ENCODE measurements at regions not wholly inside any gene's neighbourhood (a gene's known extent, or its start where the extent isn't known, plus 50 kb on each side); places are given as distances from the start of the nearest gene placed in this dataset.
"Not testable (repeated sequence)": the region's sequence is repeated elsewhere in the genome, so short reads cannot be mapped to it uniquely, and the experiment has no call there.

- no peaks in the 10 kb centered on the region for H3K27me3 ChIP-seq
- H3K9me3 ChIP-seq: no peaks in the 10 kb centered on the region
- H3K36me3 ChIP-seq: no peaks in the 10 kb centered on the region
- TF ChIP-seq CTCF (IDR thresholded peaks at IDR 0.05): no peak
- H3K4me1 ChIP-seq (ENCODE audit: control insufficient read depth in 1 of 2, insufficient read depth in 1 of 2, low read depth in 1 of 2, low read length in 1 of 2): no peaks in the 10 kb centered on the region
- no peak overlapping the region for H3K4me3 ChIP-seq (ENCODE audit: low read depth in 1 of 2, low read length in 1 of 2)
- H3K27ac ChIP-seq: no peak overlapping the region
Measured at GRCh38 chr13:104943331-104943730, 1592.1 kb downstream of the EFNB2 start.

- H3K4me3 ChIP-seq (ENCODE audit: low read depth in 1 of 2, low read length in 1 of 2): no peak overlapping the region
- no peaks in the 10 kb centered on the region for H3K36me3 ChIP-seq
- no peak for TF ChIP-seq CTCF (IDR thresholded peaks at IDR 0.05)
- H3K27ac ChIP-seq: no peak overlapping the region
- no peaks in the 10 kb centered on the region for H3K27me3 ChIP-seq
- H3K4me1 ChIP-seq (ENCODE audit: control insufficient read depth in 1 of 2, insufficient read depth in 1 of 2, low read depth in 1 of 2, low read length in 1 of 2): no peaks in the 10 kb centered on the region
- no peaks in the 10 kb centered on the region for H3K9me3 ChIP-seq
Measured at GRCh38 chr13:104937881-104938280, 1597.6 kb downstream of the EFNB2 start.

GRCh38 chr13:104936304-104936703 lies 1599.2 kb downstream of the EFNB2 start:
- no peaks in the 10 kb centered on the region for H3K27me3 ChIP-seq
- no peaks in the 10 kb centered on the region for H3K36me3 ChIP-seq
- no peaks in the 10 kb centered on the region for H3K9me3 ChIP-seq
- H3K4me3 ChIP-seq (ENCODE audit: low read depth in 1 of 2, low read length in 1 of 2): no peak overlapping the region
- TF ChIP-seq CTCF (IDR thresholded peaks at IDR 0.05): no peak
- no peaks in the 10 kb centered on the region for H3K4me1 ChIP-seq (ENCODE audit: control insufficient read depth in 1 of 2, insufficient read depth in 1 of 2, low read depth in 1 of 2, low read length in 1 of 2)
- H3K27ac ChIP-seq: no peak overlapping the region

GRCh38 chr13:104920513-104920912 lies 1614.9 kb downstream of the EFNB2 start:
- H3K27ac ChIP-seq; H3K27me3 ChIP-seq; H3K36me3 ChIP-seq; H3K9me3 ChIP-seq; H3K4me1 ChIP-seq (ENCODE audit: control insufficient read depth in 1 of 2, insufficient read depth in 1 of 2, low read depth in 1 of 2, low read length in 1 of 2); H3K4me3 ChIP-seq (ENCODE audit: low read depth in 1 of 2, low read length in 1 of 2): not testable (repeated sequence)

GRCh38 chr13:104920091-104920490 lies 1615.4 kb downstream of the EFNB2 start:
- H3K36me3 ChIP-seq: no peaks in the 10 kb centered on the region
- H3K27ac ChIP-seq: no peak overlapping the region
- H3K4me3 ChIP-seq (ENCODE audit: low read depth in 1 of 2, low read length in 1 of 2): no peak overlapping the region
- H3K9me3 ChIP-seq: no peaks in the 10 kb centered on the region
- H3K4me1 ChIP-seq (ENCODE audit: control insufficient read depth in 1 of 2, insufficient read depth in 1 of 2, low read depth in 1 of 2, low read length in 1 of 2): no peaks in the 10 kb centered on the region
- TF ChIP-seq CTCF (IDR thresholded peaks at IDR 0.05): no peak
- H3K27me3 ChIP-seq: no peaks in the 10 kb centered on the region

- H3K36me3 ChIP-seq: no peaks in the 10 kb centered on the region
- no peaks in the 10 kb centered on the region for H3K9me3 ChIP-seq
- no peak for TF ChIP-seq CTCF (IDR thresholded peaks at IDR 0.05)
- no peak overlapping the region for H3K4me3 ChIP-seq (ENCODE audit: low read depth in 1 of 2, low read length in 1 of 2)
- no peaks in the 10 kb centered on the region for H3K27me3 ChIP-seq
- no peak overlapping the region for H3K27ac ChIP-seq
- no peaks in the 10 kb centered on the region for H3K4me1 ChIP-seq (ENCODE audit: control insufficient read depth in 1 of 2, insufficient read depth in 1 of 2, low read depth in 1 of 2, low read length in 1 of 2)
Measured at GRCh38 chr13:104900191-104900817, 1635.2 kb downstream of the EFNB2 start.

Measured in neutrophil (primary cell).